Superior temporal gyrus (tissue), 1 donor: ENCODE measurements at regions not wholly inside any gene's neighbourhood (a gene's known extent, or its start where the extent isn't known, plus 50 kb on each side); places are given as distances from the start of the nearest gene placed in this dataset.
"Not testable (repeated sequence)": the region's sequence is repeated elsewhere in the genome, so short reads cannot be mapped to it uniquely, and the experiment has no call there.

ENCODE experiments used
- DNase-seq: peaks from one replicate; pipeline ENCODE4 v3.0.0-alpha.2; 2016; ENCODE audit errors: extremely low spot score

DNA sequence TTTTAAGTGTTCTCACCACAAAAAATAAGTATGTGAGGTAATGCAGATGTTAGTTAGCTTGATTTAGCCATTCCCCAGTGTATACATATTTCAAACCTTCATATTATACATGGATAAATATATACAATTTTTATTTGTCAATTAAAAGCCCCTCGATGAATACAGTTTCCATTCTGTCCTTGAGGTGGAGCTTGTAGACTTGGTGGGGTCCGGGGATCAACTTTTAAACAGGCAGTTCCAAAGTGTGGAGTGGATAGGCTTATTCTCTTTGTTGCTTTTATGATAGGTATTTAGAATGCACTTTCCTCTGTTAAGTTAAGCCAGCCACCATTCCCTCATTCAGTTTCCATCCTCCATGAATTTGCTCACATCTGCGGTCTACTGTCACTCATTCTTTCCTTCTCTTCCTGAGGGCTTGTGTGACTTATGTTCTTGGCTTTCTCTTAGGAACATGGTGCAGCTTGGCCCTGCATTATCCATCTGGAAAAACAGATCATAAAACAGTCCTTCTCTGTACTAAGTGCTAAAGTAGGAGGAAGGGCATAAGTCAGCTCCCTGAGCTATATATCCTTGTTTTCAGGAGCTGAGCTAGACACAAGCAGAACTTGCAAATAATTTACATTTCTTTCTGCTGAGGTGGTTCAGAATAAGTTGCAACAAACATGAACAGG, 149.1 kb downstream of the NFKBIZ start:
- DNase-seq, result no peak

DNA sequence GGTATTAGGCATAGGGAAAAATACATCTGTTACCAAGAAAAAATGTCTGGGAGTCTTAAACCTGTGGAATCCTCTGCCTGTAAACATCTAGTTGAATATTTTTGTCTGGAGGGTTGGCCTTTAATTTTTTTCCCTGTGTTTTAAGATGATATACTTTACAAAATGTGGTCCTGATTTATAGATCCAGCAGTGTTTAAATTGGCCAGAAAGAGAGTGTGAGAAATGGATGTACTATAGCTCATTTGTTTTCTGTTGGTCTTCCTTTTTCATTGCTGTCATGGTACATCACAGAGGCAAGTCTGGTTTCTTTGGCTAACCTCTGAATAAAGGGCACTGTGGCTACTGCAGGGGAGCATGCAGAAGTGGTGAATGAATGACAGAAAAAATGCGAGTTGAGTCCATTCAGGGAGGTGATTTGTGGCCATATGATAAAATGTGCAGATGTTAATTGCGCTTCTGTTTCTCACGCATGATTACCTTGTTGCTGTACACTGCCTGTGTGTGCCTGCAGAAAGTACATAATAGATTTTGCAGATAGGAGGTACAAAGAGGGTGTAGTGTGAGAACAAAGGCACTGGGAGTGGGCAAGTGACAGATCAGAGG, 150.0 kb downstream of the NFKBIZ start:
- DNase-seq, result no peak

DNA sequence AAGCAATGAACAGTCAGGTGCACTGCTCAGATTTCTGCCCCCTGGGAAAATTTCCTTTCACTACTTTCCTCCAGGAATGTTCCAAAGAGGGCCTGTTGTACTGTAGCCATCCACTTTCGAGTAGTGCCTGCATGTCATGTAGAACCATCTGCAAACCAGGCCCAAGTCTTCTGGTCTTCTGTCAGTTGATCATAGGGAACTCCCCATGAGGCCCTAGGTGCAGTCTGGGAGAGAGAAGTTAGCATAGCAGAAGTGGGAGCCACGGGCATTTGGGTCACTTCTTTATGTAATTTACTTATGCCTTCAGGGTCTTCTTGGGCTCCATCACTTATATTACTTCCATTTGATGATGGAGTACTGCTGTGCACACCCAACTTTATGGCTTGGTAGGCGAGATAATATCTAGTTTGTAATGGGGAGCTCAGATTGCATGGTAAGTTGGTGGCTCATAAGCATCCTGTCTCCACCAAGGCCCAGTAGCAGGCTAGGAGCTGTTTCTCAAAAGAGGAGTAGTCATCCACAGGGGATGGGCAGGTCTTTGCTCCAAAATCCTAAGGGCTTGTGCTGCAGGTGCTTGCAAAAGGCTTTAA, 151.4 kb downstream of the NFKBIZ start:
- no peak for DNase-seq

DNA sequence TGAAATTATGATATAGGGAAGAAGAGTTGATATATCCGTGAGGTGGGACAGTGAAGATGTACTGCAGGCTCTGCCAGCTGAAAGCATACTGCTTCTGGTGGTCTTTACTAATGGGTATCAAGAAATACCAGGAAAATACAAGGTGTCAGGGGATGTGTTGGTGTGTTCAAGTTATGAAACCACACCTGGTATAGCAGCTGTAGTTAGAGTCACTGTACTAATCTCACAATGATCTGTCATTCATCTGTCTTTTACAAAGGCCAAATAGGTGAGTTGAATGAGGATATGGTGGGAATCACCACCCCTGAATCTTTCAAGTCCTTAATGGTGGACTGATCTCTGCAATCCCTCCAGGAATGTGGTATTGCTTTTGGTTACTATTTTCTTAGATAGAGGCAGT, 152.7 kb downstream of the NFKBIZ start:
- DNase-seq, result no peak

DNA sequence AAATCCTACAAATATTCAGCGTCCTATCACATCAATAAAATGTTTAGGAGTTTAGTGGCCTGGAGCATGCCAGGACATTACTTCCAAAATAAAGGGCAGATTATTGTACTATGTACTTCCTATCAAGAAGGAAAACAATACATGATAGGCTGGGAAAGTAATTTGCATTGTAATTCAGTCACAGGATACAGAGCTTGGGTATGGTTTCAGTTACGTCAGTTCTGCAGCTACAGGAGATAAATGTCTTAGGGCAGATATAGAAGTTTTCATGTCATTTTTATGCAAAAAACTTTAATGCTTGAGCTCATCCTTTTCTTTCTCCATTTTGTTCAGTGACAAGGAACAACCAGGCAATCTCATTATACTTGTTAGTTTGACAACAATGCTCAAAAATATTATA, 155.2 kb downstream of the NFKBIZ start:
- no peak for DNase-seq

DNA sequence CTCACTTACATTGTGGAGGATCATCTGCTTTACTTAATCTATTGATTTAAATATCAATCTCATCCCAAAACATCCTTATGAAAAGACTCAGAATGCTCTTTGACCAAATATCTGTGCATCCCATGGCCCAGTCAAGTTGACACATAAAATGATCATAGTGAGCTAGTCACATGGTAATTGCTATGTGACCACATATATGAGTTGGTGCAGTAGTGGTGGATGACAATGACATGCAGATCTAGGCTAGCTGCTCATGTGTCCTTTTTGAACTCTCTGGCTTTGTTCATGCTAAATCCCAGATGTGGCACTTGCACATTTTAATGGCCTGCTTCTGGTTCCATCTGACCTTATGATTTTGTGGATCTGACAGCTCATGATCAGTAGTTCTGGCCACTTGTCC, 156.2 kb downstream of the NFKBIZ start:
- no peak for DNase-seq

DNA sequence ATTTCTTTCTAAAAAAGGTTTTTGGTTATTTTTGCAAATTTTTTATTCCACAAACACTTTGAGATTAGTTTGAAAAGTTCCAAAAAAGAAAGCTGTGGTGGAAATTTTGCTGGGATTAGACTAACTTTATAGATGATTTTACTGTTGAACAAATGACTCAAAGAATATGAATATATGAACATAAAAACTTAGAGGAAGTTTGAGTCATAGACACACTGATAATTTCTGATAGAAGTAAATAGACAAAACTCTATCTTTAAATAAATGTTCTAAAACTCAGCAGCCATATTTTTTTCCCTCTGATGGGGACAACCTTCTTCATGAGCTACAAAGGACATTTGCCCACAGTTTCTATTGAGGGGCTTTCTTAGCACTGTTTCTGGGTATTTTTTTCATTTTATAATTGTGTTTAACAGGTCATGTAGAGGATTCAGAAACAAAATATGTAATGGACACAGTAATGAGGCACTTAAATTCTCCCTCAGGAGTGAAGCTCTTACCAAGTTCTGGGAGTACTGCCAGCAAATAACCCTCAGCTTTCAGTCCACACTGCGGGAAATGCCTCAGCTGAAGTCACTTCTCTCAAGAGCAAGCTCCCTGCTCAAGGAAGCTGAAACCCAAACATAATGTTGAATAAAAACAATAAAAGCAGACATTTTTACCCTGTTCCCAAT, 157.6 kb downstream of the NFKBIZ start:
- no peak for DNase-seq

DNA sequence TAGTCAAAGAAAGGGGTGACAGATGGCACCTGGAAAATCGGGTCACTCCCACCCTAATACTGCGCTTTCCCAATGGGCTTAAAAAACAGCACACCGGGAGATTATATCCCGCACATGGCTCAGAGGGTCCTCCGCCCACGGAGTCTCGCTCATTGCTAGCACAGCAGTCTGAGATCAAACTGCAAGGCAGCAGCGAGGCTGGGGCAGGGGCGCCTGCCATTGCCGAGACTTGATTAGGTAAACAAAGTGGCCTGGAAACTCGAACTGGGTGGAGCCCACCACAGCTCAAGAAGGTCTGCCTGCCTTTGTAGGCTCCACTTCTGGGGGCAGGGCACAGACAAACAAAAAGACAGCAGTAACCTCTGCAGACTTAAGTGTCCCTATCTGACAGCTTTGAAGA, 159.1 kb downstream of the NFKBIZ start:
- DNase-seq, result not testable (repeated sequence)

DNA sequence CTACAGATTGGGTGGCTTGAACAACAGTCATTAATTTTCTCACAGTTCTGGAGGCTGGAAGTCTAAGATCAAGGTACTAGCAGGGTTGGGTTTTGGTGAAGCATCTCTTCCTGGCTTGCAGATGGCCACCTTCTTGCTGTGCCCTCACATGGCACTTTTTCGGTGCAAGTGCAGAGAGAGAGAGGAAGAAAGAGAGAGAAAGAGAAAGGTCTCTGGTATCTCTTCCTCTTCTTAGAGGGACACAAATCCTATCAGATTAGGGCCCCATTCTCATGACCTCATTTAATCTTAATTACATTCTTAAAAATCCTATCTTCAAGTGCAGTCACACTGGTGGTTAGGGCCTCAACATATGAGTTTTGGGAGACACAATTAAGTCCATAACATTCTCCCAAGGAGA, 167.1 kb downstream of the NFKBIZ start:
- DNase-seq, result no peak

DNA sequence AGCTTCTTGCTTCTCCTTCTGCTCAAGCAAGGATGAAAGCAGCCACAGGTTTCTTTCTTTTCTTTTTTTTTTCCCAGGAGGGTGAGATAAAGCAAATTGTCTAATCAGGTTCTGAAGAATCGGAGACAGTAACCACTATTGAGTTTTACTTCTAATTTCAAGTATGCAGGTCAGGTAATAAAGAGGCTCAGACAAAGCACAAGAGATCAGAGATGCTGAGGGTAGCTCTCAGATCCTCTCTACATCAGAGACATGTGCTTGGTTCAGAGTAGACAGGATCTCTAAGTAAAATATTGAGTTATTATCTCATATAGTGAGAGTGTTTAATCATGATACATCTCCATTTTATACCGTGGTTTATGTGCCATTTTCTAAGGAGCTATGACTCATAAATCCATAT, 168.5 kb downstream of the NFKBIZ start:
- DNase-seq, result no peak

DNA sequence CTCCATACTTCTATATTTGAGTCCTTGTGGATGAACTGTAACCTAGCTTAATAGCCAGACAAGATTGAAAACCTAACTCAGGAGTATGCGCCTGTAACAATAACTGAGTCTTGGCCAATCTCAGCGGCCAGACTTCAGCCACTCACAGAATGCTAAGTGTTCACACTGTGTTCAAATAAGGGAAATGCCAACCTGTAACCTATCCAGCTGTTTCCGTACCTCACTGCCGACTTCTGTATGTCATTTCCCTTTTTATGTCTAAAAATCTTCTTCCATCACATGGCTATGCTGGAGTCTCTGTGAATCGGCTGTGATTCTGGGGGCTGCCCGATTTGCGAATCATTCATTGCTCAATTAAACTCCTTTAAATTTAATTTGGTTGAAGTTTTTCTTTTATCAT, 169.2 kb downstream of the NFKBIZ start:
- DNase-seq, result no peak

DNA sequence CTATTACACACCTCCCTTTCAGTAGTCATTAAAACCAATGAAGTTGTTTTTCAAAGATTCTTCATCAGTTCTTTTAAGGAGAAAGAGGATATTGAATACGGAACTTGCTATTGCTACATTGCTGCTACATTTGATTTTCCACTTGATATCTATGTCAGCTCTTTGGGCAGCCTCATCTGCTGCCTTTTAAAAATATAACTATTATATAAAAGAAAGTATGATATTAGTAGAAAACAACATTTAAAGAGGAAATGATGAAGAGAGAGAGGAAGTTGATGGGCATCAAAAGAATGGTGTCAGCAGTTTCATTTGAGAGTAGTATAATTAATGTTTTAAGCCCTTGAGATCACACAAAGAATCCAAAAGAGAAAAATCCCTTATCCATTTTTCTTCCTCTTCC, 171.4 kb downstream of the NFKBIZ start:
- no peak for DNase-seq

DNA sequence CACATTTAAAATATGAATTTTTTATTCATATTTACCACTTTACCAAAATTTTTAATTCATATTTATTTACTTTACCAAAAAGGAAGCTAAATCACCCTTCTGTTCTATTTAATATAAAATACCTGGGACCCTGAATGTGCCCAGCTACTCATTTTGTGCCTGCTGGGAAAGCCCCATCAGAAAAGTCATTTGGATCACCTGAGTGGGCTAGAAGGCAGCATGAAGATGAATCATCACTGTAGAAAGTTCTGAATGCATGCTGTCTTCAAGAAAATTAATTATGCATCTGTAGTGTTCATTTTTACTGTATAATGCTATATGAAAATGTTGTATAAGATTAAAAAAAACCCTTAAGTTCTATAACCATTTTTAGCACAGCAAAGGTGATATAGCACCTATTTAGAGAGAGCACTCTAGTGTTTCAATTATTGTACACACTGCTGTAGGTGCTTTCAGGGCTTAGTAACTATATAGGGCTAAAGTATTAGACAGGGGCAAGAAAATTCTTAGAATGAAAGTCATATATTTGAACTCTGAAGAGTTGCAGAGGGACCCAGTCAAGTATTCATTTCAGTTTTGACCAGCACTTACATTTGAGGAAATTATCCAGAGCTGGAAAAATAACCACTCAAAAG, 175.1 kb downstream of the NFKBIZ start:
- no peak for DNase-seq

DNA sequence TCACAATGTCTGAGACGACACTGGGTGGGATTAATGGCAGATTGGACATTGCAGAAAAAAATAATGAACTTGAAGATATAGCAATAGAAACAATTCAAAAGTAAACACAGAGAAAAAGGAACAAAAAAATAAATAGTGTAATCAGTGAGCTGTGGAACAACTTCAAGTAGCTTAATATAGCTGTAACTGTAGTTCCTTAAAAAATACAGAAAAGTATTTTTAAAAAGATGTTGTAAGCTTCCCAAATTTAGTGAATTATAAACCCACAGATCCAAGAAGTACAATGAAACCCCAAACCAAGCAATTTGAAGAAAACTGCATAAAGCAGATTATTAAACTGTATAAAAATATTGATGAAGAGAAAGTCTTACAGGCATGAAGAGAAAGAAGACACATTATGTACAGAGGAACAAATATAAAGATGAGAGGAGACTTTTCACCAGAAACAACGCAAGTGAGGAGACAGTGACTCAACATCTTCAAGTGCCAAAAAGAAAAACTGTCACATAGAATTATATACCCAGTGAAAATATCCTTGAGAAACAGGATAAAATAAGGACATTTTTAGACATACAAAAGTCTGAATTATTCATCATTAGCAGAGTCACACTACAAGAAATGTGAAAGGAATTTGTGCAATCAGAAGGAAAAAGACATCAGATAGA, 176.4 kb downstream of the NFKBIZ start:
- no peak for DNase-seq

DNA sequence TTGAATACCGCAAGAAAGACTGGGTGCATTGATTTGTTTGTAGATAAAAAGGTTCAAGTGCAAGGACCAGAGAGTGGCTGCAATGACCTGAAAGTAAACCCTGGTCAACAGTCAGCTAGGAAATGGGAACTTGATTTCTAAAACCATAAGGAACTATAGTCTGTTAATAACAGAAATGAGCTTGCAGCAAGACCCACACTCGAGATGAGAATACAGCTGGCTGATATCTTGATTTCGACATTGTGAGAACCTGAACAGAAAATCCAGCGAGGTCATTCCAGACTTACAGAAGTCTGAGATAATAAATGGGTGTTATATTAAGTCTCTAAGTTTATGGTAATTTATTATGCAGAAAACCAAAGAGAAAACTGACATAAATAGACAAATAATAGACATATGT, 177.3 kb downstream of the NFKBIZ start:
- DNase-seq, result no peak

DNA sequence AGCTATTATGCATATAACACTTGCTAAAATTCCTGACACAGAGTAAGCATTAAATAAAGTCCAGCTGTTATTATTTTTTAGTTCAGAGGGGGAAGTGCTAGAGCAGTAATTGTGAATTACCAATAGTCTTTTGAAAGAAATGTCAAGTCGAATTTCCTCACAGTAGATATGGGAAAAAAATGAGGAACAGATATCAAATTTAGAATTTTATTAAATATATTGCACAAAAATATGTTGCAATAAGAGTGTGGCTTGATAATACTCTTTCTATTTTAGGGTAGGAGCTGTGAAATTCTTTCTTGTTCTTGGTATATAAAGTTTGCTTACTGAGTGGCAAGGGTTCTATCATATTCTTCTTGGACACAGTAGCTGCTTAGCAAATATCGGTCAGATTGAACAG, 181.3 kb downstream of the NFKBIZ start:
- DNase-seq, result no peak

DNA sequence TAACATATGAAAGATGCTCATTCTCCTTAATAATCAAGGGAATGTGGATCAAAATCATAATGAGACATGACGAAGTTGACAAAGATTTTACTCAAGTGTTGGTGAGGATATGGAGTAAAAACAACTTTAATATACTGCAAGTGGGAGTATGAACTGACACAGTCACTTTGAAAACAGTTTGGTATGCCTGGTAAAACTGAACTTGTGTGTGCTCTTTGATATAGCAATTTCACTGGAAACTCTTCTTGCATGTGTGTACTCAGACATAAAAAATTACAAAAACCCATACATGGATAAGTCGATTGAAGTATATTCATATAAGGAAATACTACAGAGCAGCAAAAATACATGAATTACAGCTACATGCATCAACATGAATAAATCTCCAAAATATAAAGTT, 182.5 kb downstream of the NFKBIZ start:
- no peak for DNase-seq

DNA sequence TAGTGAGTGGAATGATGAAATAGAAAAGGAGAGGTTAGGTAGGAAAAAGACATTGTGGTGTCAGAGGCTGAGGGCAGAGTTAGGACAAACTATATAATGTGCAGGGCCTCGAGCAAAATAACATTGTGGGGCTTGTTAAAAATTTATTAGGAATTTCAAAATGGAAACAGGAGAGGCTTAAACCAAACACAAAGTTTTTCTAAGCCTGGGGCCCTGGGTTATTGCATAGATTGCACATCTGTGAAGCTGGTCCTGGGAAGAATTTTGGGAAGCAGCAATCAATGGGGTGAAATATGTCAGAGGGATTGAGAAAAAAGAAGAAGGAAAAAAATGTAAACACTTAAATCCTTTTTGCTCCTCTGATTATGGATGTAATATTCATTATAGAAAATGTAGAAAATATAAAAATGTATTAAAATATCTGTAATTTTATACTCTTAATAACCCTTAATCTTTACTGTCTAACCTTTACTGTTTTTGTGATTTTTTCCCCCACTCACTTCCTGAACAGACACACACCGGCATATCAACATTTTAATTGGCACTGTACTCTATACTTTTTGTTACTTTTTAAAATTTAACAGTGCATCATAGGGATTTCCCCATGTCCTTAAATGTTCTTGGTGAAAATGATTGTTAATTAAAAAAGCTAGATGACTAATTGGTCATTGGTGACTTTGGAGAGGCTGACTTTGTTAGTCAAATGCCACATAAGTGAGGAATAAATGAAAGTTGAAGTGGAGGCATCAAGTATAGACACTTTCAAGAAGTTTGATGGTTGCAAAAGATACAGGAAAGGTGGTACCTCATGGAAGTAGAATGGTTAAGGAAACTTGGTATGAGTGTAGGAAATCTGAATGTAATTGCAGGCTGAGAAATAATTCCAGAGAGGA, 183.4 kb downstream of the NFKBIZ start:
- no peak for DNase-seq

DNA sequence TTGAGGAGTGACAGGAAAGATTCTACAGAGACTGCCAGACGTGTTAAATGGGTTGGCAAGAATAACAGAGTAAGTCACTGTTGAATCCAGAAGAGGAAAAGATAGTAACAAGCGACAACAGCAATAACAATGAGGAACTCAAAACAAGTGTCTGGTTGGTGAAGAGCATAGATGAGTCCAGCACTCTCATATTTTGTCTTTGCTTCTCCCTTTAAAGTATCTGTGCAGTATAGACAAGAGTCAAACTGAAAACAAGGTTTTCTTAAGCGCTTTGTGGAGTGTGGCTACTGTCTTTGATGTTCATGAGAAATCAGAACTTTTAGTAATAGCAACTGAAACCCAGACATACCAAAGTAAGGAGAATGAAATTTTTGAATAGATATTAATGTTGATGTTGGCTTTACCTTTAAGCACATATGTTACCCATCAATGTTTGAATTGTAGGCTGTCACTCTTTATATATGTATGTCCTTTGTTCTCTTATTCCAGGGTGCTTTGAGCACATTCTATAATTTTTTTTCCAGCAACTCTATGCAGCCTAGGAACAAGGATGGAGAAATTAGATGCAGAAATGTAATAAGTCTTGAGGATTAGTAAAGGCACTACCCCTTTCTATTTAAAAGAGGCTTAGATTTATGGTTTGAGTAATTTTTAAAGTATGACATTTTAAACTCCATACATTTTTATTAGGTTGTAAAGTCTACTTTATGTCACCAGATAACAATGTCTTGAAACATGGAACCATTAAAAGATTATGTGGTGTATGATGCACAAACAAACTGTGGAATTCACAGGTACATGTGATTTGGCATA, 185.5 kb downstream of the NFKBIZ start:
- DNase-seq, result no peak

DNA sequence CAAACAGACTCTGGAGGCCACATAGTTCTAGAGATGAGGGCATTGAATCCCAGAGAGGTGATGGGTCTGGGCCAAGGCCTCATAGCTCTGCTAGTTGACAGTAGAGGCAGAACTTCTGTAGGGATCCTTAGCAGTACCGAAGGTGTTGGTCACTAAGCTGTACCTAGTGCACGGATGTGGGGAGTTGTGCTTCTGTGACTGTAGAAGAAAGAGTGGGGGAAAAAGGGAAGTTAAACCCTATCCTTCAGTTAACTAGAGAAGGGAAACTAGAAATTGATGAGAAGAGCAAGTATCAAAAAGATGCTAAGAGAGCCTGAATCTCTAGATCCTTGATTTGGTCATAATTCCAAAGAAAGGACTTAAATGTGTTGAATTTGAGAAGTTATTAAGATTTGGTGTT, 186.7 kb downstream of the NFKBIZ start:
- DNase-seq, result no peak
